ENCODE measurements at regions not wholly inside any gene's neighbourhood (a gene's known extent, or its start where the extent isn't known, plus 50 kb on each side); places are given as distances from the start of the nearest gene placed in this dataset.
A peak's percentile ranks its signal among the peaks of the same experiment; 100 is the strongest.

- H3K36me3 ChIP-seq (ENCODE audit: control insufficient read depth in 2 of 2, insufficient read depth in 1 of 2, low read length in 2 of 2) = no peaks in the 10 kb centered on the region
- no peak overlapping the region for H3K4me3 ChIP-seq (ENCODE audit: low read depth, low read length)
- ChIA-PET CTCF (interaction anchor here (0.6 to 1.3 kb wide), 5 partner anchors 16 to 429 kb away, joined by 3 to 7 read pairs (median 3); no protein-coding TSS in a partner anchor), POLR2A (interaction anchor here (0.6 kb wide), 2 partner anchors 26 to 35 kb away, joined by 3 to 4 read pairs; no protein-coding TSS in a partner anchor)
- TF ChIP-seq KLF8 (tag by site-specific recombination; IDR thresholded peaks at IDR 0.05) (0 out of 2 replicates have a peak, but pooled peaks have one; percentile 35), SCRT2 (tag by site-specific recombination; IDR thresholded peaks at IDR 0.05) (peak; percentile 78), PRDM1 (tag by site-specific recombination; IDR thresholded peaks at IDR 0.05) (no peak)
- no peak overlapping the region for H3K27ac ChIP-seq (ENCODE audit: extremely low read depth, low read depth, low read length)
- no peaks in the 10 kb centered on the region for H3K9me3 ChIP-seq (ENCODE audit: control insufficient read depth, insufficient read depth, low read depth, low read length)
- H3K4me1 ChIP-seq (ENCODE audit: control insufficient read depth, insufficient read depth, low read length) = peaks cover 16% of the 10 kb centered on the region
Measured at GRCh38 chr15:29568840-29569532, 253.3 kb downstream of the TJP1 start.

GRCh38 chr15:29567336-29567735 lies 254.9 kb downstream of the TJP1 start:
- CTCF ChIA-PET = interaction anchor here (1.3 kb wide), 1 partner anchor 427 kb away, joined by 3 read pairs; no protein-coding TSS in a partner anchor
- H3K27ac ChIP-seq (ENCODE audit: extremely low read depth, low read depth, low read length) = no peak overlapping the region
- no peaks in the 10 kb centered on the region for H3K9me3 ChIP-seq (ENCODE audit: control insufficient read depth, insufficient read depth, low read depth, low read length)
- POLR2A ChIA-PET = no interaction called here
- peaks cover 10% of the 10 kb centered on the region for H3K4me1 ChIP-seq (ENCODE audit: control insufficient read depth, insufficient read depth, low read length)
- no peak overlapping the region for H3K4me3 ChIP-seq (ENCODE audit: low read depth, low read length)
- TF ChIP-seq ZNF354C (tag by site-specific recombination; IDR thresholded peaks at IDR 0.05; ENCODE audit: borderline replicate concordance, low read depth) = no peak
- TF ChIP-seq ZNF112 (tag by site-specific recombination; IDR thresholded peaks at IDR 0.05) = no peak
- no peak for TF ChIP-seq ZFP41 (tag by site-specific recombination; IDR thresholded peaks at IDR 0.05; ENCODE audit: borderline replicate concordance)
- no peak for TF ChIP-seq ZNF645 (tag by site-specific recombination; IDR thresholded peaks at IDR 0.05)
- no peak for TF ChIP-seq ZNF184 (tag by site-specific recombination; IDR thresholded peaks at IDR 0.05)
- TF ChIP-seq ZNF558 (tag by site-specific recombination; IDR thresholded peaks at IDR 0.05) = no peak
- TF ChIP-seq GLIS1 (tag by site-specific recombination; IDR thresholded peaks at IDR 0.05) = no peak
- no peaks in the 10 kb centered on the region for H3K36me3 ChIP-seq (ENCODE audit: control insufficient read depth in 2 of 2, insufficient read depth in 1 of 2, low read length in 2 of 2)

GRCh38 chr15:29566914-29567313 lies 255.4 kb downstream of the TJP1 start:
- Histone ChIP-seq H3K9me3 (ENCODE audit: control insufficient read depth, insufficient read depth, low read depth, low read length) (no peaks in the 10 kb centered on the region), H3K27ac (ENCODE audit: extremely low read depth, low read depth, low read length) (no peak overlapping the region), H3K4me1 (ENCODE audit: control insufficient read depth, insufficient read depth, low read length) (peaks cover 10% of the 10 kb centered on the region), H3K36me3 (ENCODE audit: control insufficient read depth in 2 of 2, insufficient read depth in 1 of 2, low read length in 2 of 2) (no peaks in the 10 kb centered on the region), H3K4me3 (ENCODE audit: low read depth, low read length) (no peak overlapping the region)
- CTCF ChIA-PET = interaction anchor here (1.3 kb wide), 1 partner anchor 427 kb away, joined by 3 read pairs; no protein-coding TSS in a partner anchor
- no peak for TF ChIP-seq ZSCAN23 (tag by site-specific recombination; IDR thresholded peaks at IDR 0.05)
- TF ChIP-seq ZBTB8A (tag by site-specific recombination; IDR thresholded peaks at IDR 0.05) = no peak
- TF ChIP-seq ZNF449 (tag by site-specific recombination; IDR thresholded peaks at IDR 0.05) = no peak
- TF ChIP-seq ZNF239 (tag by site-specific recombination; IDR thresholded peaks at IDR 0.05) = no peak
- no peak for TF ChIP-seq ZNF48 (tag by site-specific recombination; IDR thresholded peaks at IDR 0.05)
- TF ChIP-seq, protein P1, sequence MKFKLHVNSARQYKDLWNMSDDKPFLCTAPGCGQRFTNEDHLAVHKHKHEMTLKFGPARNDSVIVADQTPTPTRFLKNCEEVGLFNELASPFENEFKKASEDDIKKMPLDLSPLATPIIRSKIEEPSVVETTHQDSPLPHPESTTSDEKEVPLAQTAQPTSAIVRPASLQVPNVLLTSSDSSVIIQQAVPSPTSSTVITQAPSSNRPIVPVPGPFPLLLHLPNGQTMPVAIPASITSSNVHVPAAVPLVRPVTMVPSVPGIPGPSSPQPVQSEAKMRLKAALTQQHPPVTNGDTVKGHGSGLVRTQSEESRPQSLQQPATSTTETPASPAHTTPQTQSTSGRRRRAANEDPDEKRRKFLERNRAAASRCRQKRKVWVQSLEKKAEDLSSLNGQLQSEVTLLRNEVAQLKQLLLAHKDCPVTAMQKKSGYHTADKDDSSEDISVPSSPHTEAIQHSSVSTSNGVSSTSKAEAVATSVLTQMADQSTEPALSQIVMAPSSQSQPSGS (tag by site-specific recombination; IDR thresholded peaks at IDR 0.05; ENCODE audit: low read depth) = no peak
- no peak for TF ChIP-seq IKZF3 (tag by site-specific recombination; IDR thresholded peaks at IDR 0.05)
- TF ChIP-seq, protein P2, sequence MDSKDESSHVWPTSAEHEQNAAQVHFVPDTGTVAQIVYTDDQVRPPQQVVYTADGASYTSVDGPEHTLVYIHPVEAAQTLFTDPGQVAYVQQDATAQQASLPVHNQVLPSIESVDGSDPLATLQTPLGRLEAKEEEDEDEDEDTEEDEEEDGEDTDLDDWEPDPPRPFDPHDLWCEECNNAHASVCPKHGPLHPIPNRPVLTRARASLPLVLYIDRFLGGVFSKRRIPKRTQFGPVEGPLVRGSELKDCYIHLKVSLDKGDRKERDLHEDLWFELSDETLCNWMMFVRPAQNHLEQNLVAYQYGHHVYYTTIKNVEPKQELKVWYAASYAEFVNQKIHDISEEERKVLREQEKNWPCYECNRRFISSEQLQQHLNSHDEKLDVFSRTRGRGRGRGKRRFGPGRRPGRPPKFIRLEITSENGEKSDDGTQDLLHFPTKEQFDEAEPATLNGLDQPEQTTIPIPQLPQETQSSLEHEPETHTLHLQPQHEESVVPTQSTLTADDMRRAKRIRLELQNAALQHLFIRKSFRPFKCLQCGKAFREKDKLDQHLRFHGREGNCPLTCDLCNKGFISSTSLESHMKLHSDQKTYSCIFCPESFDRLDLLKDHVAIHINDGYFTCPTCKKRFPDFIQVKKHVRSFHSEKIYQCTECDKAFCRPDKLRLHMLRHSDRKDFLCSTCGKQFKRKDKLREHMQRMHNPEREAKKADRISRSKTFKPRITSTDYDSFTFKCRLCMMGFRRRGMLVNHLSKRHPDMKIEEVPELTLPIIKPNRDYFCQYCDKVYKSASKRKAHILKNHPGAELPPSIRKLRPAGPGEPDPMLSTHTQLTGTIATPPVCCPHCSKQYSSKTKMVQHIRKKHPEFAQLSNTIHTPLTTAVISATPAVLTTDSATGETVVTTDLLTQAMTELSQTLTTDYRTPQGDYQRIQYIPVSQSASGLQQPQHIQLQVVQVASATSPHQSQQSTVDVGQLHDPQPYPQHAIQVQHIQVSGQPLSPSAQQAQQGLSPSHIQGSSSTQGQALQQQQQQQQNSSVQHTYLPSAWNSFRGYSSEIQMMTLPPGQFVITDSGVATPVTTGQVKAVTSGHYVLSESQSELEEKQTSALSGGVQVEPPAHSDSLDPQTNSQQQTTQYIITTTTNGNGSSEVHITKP (tag by site-specific recombination; IDR thresholded peaks at IDR 0.05) = 0 out of 2 replicates have a peak, but pooled peaks have one; percentile 20
- no peak for TF ChIP-seq ZNF37A (tag by site-specific recombination; IDR thresholded peaks at IDR 0.05)
- peak; percentile 60 for TF ChIP-seq GLIS1 (tag by site-specific recombination; IDR thresholded peaks at IDR 0.05)
- TF ChIP-seq SP7 (tag by site-specific recombination; IDR thresholded peaks at IDR 0.05) = no peak
- TF ChIP-seq ZIC2 (tag by site-specific recombination; IDR thresholded peaks at IDR 0.05) = peak; percentile 25; the same call in 1 of the 2 replicates
- POLR2A ChIA-PET = no interaction called here
